ENCODE measurements at regions not wholly inside any gene's neighbourhood (a gene's known extent, or its start where the extent isn't known, plus 50 kb on each side); places are given as distances from the start of the nearest gene placed in this dataset.

DNA sequence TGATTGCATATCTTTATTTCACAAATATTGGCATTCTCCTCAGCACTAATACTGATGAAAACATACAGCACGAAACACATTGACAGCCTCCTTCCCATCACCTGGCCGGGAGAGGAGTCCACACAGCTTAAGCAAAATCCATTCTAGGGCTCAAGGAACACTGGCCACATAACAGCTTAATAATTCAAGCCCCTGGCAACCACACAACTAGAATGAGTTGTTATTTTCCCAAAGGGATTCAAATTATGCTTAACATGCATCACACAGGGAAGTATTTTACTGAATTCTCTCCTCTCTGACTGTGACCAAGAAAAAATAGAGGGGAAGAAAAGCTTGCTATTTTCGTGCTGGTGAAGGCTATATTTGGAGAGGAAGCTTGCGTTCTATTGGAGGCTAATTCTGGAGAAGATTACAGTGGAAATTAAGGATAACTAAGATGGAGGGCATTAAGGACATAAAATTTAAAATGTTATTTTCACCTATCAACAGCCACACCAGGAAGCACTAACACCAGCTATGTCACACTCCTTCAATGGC lies 198.5 kb downstream of the ADGRG6 start:
- no peak for DNase-seq

DNA sequence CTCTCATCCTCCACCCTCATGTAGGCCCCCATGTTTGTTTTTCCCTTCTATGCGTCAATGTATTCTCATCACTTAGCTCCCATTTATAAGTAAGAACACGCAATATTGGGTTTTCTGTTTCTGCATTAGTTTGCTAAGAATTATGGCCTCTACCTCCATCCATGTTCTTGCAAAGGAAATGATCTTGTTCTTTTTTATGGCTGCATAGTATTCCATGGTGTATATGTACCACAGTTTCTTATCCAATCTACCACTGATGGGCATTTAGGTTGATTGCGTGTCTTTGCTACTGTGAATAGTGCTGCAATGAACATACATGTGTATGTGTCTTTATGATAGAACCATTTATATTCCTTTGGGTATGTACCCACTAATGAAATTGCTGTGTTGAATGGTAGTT lies 200.0 kb downstream of the ADGRG6 start:
- no peak for DNase-seq

DNA sequence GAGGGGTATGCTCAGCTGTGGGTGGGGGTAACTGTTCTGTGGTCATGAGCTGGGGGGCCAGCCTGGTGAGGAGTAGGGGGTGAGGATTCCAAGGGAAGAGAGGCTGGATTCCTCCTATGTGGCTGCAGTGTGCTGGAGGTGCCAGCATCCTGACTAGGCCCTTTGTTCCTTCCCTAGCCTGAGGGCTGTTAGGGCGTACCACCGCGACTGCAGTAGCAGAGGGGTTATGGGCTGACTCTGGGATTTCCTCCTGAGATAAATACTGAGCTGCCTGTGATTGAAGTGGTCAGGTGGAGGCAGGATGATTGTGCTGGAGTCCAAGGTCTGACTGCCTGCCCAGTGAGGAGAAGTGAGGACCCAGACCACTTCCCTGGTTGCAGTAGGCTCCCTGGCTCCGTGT lies 205.3 kb downstream of the ADGRG6 start:
- no peak for DNase-seq

DNA sequence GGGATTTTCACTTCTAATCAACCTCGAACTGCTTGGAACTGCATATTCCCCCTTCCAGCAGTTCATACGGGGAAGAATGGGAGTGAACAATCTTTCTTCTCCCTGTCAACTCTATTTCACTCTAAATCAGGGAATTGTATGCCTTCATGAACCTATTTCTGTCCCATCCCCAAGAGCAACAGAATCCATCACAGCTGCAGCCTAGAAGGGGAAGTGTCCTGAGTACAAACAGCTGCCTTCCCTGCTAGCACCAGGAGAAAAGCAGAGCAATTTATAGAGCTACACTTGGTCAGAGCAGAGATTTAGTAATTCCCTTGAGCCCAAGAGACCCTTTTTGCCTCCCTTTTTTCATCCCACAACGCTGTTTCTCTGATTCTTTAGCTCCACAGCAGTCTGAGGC lies 208.4 kb downstream of the ADGRG6 start:
- DNase-seq, result no peak

DNA sequence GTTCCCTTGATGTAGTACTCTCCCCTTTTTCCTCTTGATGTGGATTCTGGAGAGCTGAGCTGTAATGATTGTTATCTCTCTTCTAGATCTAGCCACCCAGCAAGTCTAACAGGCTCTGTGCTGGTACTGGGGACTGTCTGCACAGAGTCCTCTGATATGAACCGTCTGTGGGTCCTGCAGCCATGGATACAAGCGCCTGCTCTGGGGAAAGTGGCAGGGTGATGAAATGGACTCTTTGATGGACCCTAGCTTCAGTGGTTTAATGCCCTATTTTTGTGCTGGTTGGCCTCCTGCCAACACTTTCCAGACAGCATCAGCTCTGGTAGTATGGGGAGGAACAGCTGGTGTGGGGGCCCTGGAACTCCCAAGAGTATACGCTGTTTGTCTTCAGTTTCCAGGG lies 216.3 kb downstream of the ADGRG6 start:
- no peak for DNase-seq

DNA sequence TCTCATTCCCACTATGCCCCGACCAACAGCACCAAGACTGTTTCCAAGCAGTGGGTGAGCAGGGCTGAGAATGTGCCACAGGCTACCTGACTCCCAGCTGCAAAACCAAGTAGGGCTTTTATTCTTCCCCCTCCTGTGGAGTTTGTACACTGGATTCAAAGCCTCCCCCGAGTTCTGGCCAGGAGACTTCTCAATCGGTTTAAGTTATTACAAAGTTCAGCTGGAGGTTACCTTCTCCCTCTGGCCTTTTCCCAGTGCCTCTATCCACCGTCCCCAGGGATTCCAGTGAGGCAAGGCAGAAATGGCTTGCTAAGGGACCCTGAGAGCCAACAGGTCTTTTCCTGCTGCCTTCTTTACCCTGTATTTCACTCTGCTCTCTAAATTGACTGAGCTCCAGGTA lies 217.0 kb downstream of the ADGRG6 start:
- DNase-seq, result no peak

DNA sequence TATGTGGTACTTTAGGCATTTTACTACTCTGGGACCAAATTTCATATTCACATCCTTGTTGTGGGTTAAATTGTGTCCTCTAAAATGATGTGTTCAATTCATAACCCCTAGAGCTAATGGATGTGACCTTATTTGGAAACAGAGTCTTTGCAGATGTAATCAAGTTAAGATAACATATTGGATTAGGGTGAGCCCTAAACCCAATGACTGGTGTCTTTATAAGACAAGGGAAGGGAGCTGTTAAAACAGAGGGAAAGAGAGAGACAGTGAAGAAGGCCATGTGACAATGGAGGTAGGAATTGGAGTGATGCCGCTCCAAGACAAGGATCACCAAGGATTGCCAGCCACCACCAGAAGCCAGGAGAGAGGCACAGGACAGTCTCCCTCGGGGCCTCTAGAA lies 220.0 kb downstream of the ADGRG6 start:
- no peak for DNase-seq

DNA sequence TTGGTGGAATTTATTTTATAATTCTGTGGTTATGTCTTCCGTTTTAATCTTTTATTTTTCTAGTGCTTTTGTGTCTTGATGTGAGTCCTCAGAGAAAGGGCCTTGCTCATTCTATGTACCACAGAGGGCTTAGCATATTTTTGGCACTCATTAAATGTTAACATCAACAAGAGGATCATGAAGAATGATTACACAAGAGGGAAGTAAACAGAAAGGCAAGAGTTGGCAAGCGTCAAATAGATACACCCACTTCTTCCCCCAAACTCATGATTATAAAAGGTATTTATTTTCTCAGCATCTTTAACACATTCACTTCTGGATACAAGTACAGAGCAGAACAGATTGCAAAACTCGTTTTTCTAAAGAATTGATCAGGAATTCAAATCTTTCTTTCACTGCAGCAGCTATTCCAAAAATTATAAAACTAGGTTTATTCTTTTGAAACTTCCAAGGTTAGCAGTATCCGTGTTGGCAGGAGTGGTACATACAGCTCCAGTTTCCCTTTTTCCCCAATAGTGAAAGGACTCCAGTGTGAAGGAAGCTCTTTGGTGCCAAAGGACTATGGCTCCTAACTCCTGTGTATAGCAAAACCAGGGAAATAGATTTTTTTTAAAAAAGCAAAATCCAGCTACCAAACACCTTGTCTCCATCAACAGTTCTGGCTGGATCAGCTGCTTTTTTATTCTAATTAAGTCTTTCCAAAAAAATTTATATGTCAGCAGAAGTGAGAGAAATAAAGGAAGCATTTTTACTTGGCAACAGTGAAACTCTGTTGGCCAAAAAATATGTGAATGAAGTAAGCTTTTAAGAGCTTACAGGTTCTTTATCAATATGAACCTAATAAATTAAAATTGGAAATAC lies 221.9 kb downstream of the ADGRG6 start:
- DNase-seq, result no peak

DNA sequence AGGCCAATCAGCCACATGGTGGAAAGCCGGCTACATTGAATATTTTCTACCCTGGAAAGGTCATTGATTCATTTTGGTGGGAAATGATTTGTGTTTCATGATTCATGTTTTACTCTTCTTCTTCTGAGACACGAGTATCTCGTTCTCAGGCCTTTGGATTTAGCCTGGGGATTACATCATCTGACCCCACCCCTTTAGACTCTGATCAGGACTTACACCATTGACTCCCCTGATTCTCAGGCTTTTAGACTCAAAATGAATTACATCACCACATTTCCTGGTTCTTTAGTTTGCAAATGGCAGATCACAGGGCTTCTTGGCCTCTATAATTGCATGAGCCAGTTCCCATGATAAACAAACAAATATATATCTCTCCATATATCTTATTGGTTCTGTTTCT lies 228.8 kb downstream of the ADGRG6 start:
- DNase-seq, result no peak

DNA sequence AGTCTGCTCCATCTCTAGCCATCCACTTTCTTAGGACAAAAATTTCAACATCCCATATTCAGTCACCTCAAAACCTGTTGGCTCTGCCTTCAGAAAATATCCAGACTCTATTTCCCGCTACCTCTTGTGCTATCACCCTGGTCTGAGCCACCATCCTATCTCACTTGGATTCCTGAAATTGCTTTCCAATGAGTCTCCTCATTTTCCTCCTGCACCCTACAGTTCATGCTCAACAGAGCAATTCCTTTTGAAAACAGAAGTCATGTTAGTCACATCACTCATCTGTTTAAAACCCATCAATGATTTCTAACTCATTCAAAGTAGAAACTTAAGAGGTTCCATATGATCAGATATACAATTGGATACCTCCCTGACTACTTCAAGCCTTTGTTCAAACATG lies 229.9 kb downstream of the ADGRG6 start:
- DNase-seq, result no peak

DNA sequence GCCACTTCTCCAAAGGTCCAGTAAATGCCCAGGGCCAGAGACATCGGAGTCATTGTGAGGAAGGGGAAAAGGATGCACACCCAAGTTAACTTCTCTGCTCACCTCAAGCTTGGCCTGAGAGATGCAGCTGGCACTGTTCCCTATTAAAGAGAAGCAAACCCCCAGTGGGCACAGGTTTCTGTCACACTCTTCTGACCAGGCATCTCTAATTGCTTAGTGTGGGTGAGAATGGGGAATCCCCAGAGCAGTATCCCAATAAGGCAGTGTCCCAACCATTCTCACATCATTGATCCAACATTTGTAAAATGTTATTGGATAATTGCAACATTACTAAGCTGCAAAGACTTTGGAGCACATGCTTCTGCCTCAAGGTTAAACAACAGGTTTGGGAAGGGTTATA lies 232.3 kb downstream of the ADGRG6 start:
- no peak for DNase-seq

DNA sequence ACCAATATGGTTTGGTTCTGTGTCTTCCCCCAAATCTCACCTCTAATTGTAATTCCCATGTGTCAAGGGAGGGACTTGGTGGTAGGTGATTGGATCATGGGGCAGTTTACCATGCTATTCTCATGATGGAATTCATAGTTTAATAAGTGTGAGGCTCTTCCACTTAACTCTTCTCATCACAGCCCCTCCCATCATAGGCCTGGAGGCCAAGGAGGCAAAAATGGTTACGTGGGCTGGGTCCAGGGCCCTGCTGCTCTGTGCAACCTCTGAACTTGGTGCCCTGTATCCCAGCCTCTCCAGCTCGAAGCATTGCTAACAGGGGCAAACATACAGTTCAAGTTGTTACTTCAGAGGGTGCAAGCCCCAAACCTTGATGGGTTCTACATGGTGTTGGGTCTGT lies 232.7 kb downstream of the ADGRG6 start:
- DNase-seq, result no peak

DNA sequence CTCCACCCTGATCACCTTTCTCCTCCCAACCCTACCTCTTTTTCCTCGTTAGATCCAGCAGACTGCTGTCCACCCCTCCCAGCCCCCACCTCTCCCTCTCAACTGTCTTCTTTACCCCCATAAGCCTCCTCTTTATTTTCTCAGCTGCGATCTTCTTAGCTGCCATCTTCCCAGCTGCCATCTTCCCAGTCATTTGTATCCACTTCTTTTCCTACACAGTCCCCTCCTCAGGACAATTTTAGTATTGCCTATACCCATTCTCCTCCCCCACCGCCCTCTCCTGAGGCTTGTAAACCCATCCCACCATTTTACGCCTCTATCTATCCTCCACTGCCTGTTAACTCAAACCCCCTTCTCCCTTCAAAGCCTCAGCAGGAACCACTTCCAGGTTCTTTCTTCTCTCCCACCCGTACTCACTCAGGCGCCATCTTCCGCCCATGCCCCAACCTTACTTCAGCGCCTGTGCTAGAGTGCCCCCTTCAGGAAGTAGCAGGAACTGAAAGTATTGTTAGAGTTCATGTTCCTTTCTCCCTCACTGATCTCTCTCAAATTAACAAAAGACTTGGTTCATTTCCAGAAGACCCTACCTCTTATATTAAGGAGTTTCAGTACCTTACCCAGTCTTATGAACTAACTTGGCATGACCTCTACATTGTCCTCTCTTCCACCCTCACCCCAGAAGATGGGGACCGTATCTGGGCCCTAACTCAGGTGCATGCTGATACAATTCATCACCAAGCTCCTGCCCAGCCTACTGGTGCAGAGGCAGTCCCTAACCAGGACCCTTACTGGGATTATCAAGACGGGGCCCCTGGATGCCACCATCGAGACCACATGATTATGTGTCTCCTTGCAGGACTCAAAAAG lies 236.0 kb downstream of the ADGRG6 start:
- no peak for DNase-seq

DNA sequence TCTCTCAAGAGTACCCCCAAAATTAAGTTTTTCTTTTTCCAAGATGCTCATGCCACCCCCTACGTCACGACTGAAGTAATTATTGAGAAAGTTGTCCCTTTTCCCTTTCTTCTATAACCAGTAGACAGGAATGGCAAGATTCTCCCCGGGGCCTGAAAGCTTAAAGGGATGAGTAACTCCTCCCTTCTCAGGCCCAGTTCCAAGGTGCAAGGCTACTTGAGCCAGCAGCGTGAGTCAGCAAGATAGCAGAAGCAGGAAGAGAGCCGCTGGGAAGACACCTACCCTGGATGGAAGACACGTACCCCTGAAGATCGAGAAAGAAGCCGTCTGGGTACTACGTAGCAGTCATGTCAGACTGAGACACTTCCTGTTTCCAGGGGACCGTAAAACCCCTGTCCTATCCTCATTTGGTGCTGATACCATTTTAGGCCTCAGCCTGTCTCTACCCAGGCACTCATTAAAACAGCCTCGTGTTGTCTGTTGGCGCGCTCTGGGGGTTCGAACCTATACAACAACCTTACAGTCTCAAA lies 241.0 kb downstream of the ADGRG6 start:
- no peak for DNase-seq

DNA sequence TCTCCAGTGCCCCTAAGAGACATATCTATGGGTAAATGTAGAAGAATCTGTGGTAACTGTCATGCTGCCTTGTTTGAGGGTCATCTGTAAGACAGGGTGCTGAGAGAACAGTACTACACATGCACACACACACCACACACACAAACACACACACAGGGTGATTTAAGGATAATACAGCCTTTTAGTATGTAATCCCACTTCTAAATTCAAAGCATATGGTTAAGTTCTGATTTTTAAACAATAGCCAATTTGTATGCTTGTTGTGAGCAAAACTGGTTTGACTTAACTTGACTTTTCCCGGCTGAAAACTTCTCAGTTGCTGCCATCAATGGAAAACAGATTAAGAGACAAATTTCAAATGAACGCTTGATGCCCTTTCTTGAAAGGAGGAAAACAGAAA lies 241.8 kb downstream of the ADGRG6 start:
- DNase-seq, result no peak

DNA sequence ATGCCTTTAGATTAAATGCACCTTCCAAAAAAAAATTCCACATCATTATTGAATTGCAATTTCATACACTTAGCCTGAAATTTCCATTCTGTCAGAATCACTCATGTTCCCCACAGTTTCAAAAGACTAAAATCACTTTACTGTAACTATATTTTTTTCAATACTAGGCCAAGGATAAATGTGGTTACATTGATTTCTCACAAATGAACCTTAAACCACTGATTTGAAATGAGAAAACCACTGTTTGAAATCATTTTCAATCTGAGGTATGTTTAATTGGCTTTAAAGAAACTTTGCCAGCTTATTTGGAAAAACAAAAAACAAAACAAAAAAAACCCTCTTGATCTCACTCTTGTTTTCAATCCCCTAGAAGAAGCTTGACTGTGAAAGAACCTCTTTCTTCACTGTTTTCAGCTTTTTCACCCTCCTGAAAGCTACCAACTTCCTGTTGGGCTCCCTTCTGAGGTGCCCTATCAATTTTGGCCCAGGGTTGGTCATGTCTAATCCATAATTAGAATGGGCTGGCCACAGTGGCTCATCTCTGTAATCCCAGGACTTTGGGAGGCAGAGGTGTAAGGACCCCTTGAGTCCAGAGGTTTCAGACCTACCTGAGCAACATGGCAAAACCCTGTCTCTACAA lies 242.5 kb downstream of the ADGRG6 start:
- no peak for DNase-seq

DNA sequence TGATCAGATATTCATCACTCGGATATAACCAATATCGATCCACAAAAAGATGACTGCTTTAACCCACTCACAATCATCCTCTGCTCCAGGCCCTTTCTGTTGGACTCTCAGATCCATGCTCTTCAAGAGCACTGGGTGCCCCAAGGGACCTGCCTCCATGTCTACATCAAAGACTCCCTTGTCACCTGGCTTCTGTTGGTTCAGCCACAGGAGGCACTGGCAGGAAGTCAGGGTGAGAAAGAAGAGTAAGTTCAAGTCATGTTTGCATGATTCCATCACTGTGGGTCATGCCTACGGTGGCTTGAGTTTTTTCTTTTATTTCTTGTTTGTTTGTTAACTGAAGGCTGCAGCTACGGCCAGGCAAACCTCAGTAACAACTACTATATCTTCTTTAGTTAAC lies 243.3 kb downstream of the ADGRG6 start:
- no peak for DNase-seq

DNA sequence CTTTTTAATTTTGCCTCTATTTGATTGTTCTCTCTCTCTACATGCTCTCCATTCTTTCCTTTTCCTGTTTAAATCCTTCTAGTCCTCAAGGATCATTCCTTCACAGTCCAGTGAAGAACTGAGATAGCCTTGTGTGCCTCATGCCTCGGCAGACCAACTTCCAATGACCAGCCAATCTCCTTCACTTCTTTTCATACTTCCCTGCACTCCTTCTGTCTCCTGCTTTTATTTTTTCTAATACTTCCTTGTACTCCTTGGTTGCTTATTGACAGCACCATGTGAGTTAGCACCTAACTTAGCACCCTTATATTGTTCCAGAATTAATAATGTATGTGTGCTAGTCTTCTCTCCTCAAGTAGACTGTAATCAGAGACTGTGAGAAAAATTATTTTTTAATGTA lies 246.8 kb downstream of the ADGRG6 start:
- no peak for DNase-seq

DNA sequence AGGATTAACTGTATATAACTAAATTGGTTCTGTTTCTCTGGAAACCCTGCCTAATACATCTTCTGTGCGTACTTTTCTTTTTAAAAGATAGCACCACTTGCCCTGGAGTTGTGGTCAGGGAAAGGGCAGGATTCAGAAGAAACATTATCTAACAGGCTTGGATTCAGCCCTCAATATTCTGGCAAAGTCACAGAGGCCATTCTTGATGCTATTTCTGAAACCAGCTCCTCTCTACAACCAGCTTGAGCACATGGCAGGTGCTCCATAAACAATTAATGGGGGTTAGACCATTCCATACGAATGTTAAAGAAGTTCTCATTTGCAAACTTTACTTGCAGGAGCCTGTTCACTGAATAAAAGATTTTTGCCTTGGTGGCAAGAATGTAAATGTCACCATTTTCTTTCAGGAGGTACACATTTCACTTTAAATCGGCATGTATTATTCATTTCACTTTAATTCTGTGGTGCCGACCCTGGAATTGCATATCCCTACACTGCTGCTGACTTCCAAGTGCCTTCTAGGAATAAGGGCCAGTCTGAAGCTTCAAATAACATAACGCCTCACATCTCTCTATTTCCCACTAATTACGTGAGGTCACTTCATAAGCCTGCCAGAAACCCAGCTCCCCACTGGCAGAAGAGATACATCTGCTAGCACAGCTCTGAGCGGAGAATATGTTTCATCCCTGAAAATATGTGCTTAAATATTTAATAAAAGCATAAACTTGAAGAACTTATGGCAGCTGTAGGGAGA lies 248.7 kb downstream of the ADGRG6 start:
- no peak for DNase-seq

DNA sequence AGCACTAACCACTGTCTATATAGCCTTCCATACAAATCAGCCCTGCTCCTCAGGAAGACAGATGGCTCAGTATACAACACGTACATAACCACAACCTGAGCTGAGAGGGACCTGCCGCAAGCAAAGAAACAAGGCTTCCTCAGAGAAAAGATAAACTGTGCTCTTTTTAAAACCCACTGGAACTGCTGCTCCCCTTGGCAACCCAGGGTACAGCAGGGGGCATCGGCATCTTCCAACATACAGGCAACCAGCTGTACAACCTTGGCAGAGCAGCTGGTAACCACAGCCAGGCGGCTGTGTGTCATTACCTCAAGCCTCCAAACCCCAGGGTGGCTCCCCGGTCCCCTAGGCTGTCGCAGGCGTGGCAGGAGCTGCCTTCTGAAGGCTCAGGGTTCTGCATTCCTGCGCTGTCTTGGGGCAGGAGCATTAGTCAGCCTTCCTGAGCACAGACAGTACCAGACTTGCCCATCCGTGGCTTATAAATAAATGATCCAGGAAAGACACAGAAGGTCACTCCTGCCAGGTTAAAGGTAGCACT lies 249.5 kb downstream of the ADGRG6 start:
- DNase-seq, result peak; percentile 67

DNA sequence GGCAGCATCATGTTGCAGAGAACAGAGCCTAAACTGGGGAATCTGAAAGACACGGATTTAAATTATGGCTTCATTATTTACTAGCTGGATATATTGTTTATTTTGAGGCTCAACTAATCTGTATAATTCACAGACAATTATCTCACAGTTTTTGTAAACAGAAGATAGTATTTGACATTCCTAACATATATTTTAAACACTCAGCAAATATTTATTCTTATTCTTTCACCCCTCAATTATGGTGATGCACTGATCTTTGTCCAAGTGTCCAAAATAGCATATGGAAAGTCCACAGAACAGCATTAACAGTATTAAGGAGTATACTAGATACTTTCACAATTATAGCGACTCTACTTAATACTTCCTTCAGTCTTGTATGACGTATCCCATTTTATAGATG lies 257.0 kb downstream of the ADGRG6 start:
- no peak for DNase-seq

All from activated CD8-positive, alpha-beta memory T cell treated with anti-CD3 and anti-CD28 coated beads, Interleukin-2, amount 50 U/mL, for 4 hours (primary cell).